ENCODE measurements at regions not wholly inside any gene's neighbourhood (a gene's known extent, or its start where the extent isn't known, plus 50 kb on each side); places are given as distances from the start of the nearest gene placed in this dataset.
A peak's percentile ranks its signal among the peaks of the same experiment; 100 is the strongest.

DNA sequence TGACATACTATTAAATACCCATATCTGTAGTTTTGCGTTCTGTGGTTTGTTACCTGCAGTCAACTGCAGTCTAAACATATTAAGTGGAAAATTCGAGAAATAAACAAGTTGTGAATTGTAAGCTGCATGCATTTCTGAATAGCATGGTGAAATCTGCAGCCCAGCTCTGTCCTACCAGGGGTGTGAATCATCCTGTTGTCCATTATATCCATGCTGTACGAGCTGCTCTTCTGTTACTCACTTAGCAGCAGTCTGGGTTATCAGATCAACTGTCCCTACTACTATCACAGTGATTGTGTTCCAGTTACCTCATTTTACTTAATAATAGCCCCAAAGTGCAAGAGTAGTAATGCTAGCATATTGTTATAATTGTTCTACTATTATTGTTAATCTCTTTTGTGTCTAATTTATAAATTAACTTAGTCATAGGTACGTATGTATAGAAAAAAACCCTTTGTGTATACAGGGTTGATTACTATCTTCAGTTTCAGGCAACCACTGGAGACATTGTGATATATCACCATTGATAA is 173.7 kb upstream of the FAT4 start:
- no peak for DNase-seq (ENCODE audit: low read depth)

GRCh38 chr4:125135652-125136051 is 179.1 kb upstream of the FAT4 start:
- no peak for DNase-seq (ENCODE audit: low read depth)

DNA sequence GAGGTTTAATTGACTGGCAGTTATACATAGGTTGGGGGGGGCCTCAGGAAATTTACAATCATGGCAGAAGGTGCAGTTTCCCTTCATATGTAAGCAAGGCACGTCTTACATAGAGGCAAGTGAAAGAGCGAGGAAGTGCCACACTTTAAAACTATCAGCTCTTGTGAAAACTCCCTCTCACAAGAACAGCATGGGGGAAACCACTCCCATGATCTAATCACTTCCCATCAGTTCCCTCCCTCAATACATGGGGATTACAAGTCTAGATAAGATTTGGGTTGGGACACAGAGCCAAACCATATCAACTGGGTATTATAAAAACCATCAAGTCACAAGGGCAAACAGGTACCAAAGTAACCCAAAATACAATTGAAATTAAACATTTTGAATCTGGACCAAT is 182.0 kb upstream of the FAT4 start:
- DNase-seq (ENCODE audit: low read depth) = no peak

DNA sequence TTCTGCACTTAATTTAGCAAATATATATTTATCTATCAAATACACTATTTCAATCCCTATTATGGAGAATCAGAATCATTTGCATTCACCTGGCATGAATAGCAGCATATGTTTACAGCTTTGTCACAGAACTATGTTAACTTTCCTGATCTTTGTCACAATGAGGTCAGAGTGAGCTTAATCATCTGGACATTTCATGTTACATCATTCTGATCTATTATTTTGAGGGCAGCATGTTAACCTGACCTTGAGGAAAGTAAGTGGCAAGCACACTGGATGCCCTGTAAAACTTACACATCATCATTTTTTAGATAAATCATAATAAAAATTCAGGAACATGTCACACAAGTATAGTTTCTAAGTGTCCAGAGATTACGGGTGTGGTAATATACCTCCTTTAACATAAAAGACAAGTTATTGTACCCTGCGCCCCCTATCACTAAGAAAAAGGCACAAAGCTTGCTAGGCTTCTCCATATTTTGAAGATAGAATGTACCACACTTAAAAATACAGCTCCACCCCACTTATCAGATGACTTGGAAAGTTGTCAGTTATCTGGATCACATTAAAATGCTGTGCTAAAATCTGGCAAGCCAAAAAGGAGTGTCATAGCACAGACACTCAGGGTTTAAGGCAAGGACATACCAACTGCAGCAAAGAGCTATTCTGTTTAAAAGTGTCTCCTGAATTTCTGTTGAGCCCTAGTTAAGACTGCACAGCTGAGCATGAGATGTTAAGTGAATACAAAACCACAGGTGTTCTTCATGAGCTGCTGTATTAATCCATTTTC is 182.7 kb upstream of the FAT4 start:
- DNase-seq (ENCODE audit: low read depth) = no peak

DNA sequence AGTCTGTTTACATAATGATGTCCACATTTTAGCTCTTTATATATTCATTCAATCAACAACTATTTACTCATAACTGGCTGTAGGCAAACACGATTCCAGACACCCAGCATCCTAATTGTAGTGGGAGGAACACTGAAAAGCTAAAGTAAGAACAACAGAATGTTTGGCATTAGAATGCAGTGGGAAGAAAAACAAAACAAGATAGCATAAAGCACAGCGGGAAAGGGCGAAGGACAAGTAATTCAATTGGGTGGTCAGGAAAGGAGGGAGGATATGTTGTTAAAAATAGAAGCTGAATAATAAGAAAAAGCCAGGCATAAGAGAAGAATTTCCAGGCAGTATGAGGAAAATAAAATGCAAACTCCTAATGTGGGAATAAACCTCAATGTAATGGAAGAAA is 189.5 kb upstream of the FAT4 start:
- no peak for DNase-seq (ENCODE audit: low read depth)

DNA sequence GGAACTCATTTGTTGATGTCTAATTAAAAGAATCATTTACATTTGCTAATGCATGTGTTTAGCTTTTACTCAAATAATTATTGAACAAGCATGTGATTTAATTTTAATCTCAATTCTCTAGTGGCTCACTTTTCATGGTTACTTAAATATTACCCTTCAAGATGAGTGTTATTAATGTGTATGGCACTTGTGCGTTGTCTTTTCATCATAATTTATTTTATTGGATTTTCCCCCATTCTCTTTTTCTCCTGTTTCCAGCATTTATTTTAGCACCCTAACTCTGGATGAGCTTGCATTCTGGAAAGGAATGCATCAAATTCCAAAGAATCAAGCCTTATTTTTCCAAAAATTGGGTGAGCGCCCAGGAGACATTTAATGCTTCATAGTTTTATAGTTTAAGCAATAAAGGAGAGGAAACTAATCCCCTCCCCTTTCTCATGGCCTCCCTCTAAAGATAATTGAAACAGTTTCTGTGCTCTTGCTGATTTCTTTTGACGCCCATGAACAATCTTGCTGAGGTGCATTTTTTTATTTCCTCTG is 191.1 kb upstream of the FAT4 start:
- DNase-seq (ENCODE audit: low read depth) = no peak

- DNase-seq (ENCODE audit: low read depth) = no peak
Observed at GRCh38 chr4:125121581-125121980, 193.2 kb upstream of the FAT4 start.

- DNase-seq (ENCODE audit: low read depth) = no peak
Observed at GRCh38 chr4:125116431-125116830, 198.3 kb upstream of the FAT4 start.

GRCh38 chr4:125115941-125116340 is 198.8 kb upstream of the FAT4 start:
- DNase-seq (ENCODE audit: low read depth) = peak; percentile 55

- no peak for DNase-seq (ENCODE audit: low read depth)
Observed at GRCh38 chr4:125115476-125115875, 199.3 kb upstream of the FAT4 start.

DNA sequence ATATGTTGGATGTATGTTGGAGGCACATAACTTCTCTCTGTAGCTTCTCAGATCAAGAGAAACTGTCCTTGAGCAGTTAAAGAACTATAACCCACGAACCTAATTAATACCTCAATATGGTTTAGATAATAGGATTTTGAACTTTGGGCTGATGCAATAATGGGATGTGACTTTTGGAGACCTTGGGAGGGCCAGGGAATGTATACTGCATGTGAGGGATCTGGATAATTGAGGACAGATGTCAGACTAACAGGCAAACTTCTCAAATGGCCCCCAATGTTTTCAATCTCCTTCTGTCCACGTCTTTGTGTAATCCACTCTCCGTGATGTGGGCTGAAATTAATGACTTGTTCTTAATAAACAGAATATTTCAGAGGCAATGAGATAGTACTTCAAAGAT is 202.2 kb upstream of the FAT4 start:
- no peak for DNase-seq (ENCODE audit: low read depth)

- DNase-seq (ENCODE audit: low read depth) = no peak
Observed at GRCh38 chr4:125111323-125111722, 203.4 kb upstream of the FAT4 start.

DNA sequence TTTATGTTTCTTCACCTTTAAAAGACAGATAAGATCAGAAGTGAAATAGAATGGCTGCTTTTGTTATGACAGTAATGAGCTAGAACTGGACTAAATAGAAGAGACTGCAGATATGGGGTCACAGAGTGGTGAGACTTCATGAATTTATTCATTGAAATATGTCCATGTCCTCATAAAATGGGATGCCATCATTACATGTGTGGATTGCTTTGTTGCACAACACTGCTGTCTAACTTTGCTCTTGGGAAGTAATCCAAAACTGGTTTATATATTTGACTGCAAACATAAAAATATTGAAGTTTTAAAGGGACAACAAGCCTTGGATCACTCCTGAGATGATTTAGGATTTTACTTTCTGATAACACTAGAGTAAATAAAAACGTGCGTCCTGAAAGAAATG is 209.2 kb upstream of the FAT4 start:
- DNase-seq (ENCODE audit: low read depth) = no peak

DNA sequence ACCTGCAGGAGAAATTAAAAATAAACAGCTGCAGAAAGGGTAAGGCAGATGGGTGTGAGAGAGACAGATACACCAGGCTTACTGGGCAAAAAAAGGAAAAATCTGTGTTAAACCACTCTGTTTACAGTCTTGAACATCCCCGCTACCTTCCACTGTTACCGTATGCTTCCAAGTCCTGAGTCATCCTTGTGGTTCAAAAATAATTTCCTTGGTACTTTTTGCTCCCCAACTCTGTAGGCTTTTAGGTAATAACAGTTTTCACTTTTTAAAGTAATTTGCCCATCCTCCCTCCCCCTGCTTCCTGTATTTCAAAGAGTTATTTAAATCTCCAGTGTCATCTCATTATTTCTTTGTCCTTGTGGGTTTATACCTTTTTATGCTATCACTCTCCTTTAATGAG is 210.1 kb upstream of the FAT4 start:
- peak; percentile 20 for DNase-seq (ENCODE audit: low read depth)

DNA sequence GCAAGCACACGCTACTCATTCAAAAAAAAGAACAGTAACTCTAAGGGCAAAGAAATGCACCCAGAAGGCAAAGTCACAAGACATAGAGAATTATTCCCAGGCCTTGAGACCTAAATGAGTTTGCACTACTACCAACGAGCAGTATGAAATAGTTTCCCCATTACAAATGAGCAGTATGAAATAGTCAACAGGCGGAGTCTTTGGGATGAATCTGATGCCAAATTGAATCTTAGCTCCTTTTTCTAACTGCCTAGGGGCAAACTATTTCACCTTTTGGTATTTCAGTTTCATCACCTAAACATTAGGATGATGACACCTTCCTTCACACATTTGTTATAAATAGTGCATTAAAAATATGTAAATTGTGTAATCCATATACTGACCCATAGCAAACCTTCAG is 213.0 kb upstream of the FAT4 start:
- DNase-seq (ENCODE audit: low read depth) = no peak

DNA sequence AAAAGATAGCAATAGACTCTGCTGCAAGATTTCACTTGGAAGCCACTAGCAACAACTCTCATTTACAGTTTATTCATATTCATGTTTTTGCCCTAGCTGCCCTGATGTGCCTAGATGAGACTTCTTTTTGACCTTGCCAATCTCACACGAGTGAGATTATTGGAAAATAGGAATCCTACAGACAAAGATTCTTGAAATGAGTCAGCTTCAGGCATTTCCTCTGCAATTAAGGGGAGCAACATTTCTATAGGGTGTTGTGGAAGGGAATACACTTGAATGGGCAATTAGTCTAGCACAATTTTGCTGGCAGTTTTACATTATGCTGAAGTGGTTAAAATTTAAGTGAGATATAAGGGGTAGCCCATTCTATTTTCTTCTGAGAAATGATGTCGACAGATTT is 217.0 kb upstream of the FAT4 start:
- peak; percentile 28 for DNase-seq (ENCODE audit: low read depth)

GRCh38 chr4:125096662-125097061 is 218.1 kb upstream of the FAT4 start:
- no peak for DNase-seq (ENCODE audit: low read depth)

DNA sequence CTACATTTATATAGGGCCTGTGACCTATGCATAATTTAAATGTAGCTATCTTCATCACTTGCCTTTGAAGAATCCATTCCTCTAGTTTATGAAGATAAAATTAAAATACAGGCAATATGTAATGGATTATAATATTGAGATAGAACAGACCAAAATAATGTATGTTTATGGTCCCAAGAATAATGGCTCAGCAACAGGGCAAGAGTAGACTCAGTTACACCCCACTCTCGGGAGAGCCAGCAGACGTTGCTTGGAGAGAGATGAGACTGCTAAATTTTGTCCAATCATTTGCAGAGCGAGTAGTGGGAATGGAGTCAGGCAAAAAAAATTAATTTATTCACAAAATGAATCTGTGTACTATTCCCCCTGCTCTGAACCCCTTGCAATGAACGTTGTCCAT is 223.2 kb upstream of the FAT4 start:
- no peak for DNase-seq (ENCODE audit: low read depth)

GRCh38 chr4:125091101-125091500 is 223.7 kb upstream of the FAT4 start:
- no peak for DNase-seq (ENCODE audit: low read depth)

DNA sequence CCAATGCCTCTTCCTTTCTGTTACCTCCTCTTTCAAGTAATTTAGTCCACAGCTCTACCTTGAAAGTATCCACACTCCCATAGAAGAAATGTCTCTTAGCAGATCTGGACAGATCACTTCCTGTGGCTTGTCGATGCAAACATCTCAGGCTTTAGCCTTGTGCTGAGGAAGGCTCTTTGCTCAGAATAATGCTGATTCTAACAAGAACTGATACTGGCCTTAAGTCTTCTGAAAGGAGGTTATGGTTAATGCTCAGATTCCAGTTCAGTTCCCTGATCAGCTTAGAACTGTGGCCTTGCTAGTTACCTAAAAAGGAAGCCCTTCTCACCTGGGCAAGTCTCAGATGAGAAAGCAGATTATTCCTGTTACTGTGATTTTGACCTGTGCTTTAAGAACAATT is 230.1 kb upstream of the FAT4 start:
- no peak for DNase-seq (ENCODE audit: low read depth)

DNA sequence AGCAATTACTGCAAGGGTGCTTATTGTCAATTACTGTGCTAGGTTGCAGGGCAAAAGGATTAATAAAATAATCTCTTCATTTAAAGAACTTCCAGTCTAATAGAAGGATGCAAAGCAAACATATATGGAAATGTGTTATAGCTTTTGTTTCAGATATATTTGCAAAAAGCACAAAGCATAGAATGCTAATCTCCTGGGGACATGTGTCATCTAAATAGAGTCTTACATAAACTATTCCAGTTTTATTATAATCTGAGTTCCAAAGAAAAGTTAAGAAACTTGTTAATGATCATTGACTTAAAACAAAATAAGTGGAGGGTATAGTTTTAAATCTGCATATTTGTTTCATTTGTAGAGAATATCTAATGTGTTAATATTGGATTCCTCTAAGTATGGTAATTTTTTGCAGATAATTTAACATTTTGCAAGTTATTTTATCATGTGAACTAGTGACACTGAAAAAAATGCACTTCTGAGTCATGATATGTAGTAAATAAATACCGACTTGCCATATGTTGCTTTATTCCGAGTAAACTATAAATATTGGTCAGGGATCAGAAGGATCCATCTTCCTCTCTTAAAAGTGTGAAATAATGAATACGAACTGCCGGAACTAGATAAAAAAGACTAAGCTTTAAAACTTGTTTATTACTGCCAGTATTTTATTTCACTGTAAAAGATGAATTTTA is 231.9 kb upstream of the FAT4 start:
- no peak for DNase-seq (ENCODE audit: low read depth)

- no peak for DNase-seq (ENCODE audit: low read depth)
Observed at GRCh38 chr4:125072269-125072668, 242.5 kb upstream of the FAT4 start.

DNA sequence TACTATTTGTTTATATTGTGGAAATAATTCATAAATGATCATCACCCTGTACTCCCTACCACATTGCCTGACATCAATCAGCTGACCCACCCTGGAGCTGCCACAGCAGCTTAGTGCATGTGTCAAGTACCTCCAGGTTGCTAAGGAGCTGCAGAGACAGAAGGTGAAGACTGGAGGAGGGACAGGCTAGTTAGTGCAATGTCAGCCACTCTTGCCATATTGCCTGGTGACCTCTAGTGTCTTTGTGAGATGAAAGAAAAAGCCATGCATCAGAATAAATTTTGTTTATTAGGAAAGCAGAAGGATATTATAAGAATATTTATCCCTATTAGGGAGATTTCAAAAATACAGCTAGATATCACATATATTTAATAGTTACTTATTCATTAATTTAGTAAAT is 243.9 kb upstream of the FAT4 start:
- peak; percentile 2 for DNase-seq (ENCODE audit: low read depth)
